MCF 10A (cell line): ENCODE measurements at regions not wholly inside any gene's neighbourhood (a gene's known extent, or its start where the extent isn't known, plus 50 kb on each side); places are given as distances from the start of the nearest gene placed in this dataset.

Experiments used
- BruUV-seq: library from RNA; stranded (reverse); fragments of 400-500 nt; replicated peaks from 2 replicates; lab custom pipeline; 2021; lab: Mats Ljungman, UMichigan
- CTCF ChIA-PET: fragments of 300-600 bp; sonication (Branson Sonifier 250); formaldehyde crosslinking; extraction: SDS; loops from one replicate; lab custom pipeline; 2021; ENCODE audit warnings: antibody characterized with exemption, inconsistent platforms; lab: Yijun Ruan, JAX
- POLR2A ChIA-PET: fragments of 300-600, 350-650 bp; sonication (Branson Sonifier 250); formaldehyde crosslinking; extraction: SDS; loops from one replicate; lab custom pipeline; 2020; ENCODE audit warnings: antibody characterized with exemption, inconsistent platforms; lab: Yijun Ruan, JAX
- DNase-seq: peaks from one replicate; pipeline ENCODE4 v3.0.0-alpha.2; 2018; ENCODE audit not compliant: unreplicated experiment
- H3K27ac Mint-ChIP-seq: one replicate; pipeline ENCODE4 v1.8.0; 2022; ENCODE audit warnings: mild to moderate bottlenecking, low read depth, mixed read lengths; ENCODE audit not compliant: unreplicated experiment
- H3K27me3 Mint-ChIP-seq: one replicate; pipeline ENCODE4 v1.8.0; 2022; ENCODE audit warnings: mixed read lengths; ENCODE audit not compliant: insufficient read depth, unreplicated experiment
- H3K36me3 Mint-ChIP-seq: one replicate; pipeline ENCODE4 v1.8.0; 2022; ENCODE audit warnings: mild to moderate bottlenecking, moderate library complexity, mixed read lengths; ENCODE audit not compliant: insufficient read depth, unreplicated experiment
- H3K4me1 Mint-ChIP-seq: one replicate; pipeline ENCODE4 v1.8.0; 2022; ENCODE audit warnings: mixed read lengths; ENCODE audit not compliant: insufficient read depth, unreplicated experiment
- H3K4me3 Mint-ChIP-seq: one replicate; pipeline ENCODE4 v1.8.0; 2022; ENCODE audit warnings: mild to moderate bottlenecking, moderate library complexity, mixed read lengths; ENCODE audit not compliant: unreplicated experiment
- H3K9me3 Mint-ChIP-seq: one replicate; pipeline ENCODE4 v1.8.0; 2022; ENCODE audit warnings: mixed read lengths; ENCODE audit not compliant: unreplicated experiment
- CTCF ChIP-seq: fragments of 200-600 bp; IDR thresholded peaks from one replicate; pipeline ENCODE4 v1.8.0; 2022; ENCODE audit warnings: antibody characterized with exemption, mild to moderate bottlenecking; ENCODE audit not compliant: unreplicated experiment
- intact Hi-C: fragments of 100-400 bp; cut with micrococcal nuclease; formaldehyde crosslinking; loops from 2 replicates; pipeline ENCODE4 v1.14.1; 2022

GRCh38 chr2:130259594-130259993 is 61.4 kb upstream of the TUBA3E start:
- Mint-ChIP-seq H3K27ac (no peak overlapping the region), H3K4me1 (peaks cover 6% of the 10 kb centered on the region), H3K9me3 (no peaks in the 10 kb centered on the region), H3K36me3 (no peaks in the 10 kb centered on the region), H3K27me3 (peaks cover 54% of the 10 kb centered on the region), H3K4me3 (no peak overlapping the region)
- ChIA-PET CTCF (no interaction called here), POLR2A (no interaction called here)
- TF ChIP-seq CTCF: no peak
- intact Hi-C loops: loop anchor here (10.0 kb wide), 1 partner anchor 75 kb away; the partner anchor contains the start of genes MZT2B and SMPD4
- no TSS peak for BruUV-seq
- no peak for DNase-seq

GRCh38 chr2:130258356-130258755 is 60.1 kb upstream of the TUBA3E start:
- intact Hi-C loops: loop anchor here (10.0 kb wide), 1 partner anchor 74 kb away; the partner anchor contains the start of genes MZT2B and SMPD4
- H3K4me3 Mint-ChIP-seq: no peak overlapping the region
- no peaks in the 10 kb centered on the region for H3K36me3 Mint-ChIP-seq
- peaks cover 58% of the 10 kb centered on the region for H3K27me3 Mint-ChIP-seq
- POLR2A ChIA-PET: no interaction called here
- TF ChIP-seq CTCF: no peak
- H3K27ac Mint-ChIP-seq: no peak overlapping the region
- H3K4me1 Mint-ChIP-seq: peaks cover 7% of the 10 kb centered on the region
- CTCF ChIA-PET: no interaction called here
- no peak for DNase-seq
- BruUV-seq: no TSS peak
- no peaks in the 10 kb centered on the region for H3K9me3 Mint-ChIP-seq

GRCh38 chr2:130252880-130253645 is 54.8 kb upstream of the TUBA3E start:
- no peak for TF ChIP-seq CTCF
- H3K27me3 Mint-ChIP-seq: peaks cover 76% of the 10 kb centered on the region
- no peaks in the 10 kb centered on the region for H3K9me3 Mint-ChIP-seq
- DNase-seq: peak; percentile 63
- no TSS peak for BruUV-seq
- H3K27ac Mint-ChIP-seq: no peak overlapping the region
- peak overlapping the region; percentile 65 for H3K4me3 Mint-ChIP-seq
- ChIA-PET POLR2A (interaction anchor here (1.0 kb wide), 1 partner anchor 79 kb away, joined by 3 read pairs; no protein-coding TSS in a partner anchor), CTCF (interaction anchor here (1.1 kb wide), 1 partner anchor 81 kb away, joined by 3 read pairs; no protein-coding TSS in a partner anchor)
- H3K4me1 Mint-ChIP-seq: peaks cover 5% of the 10 kb centered on the region
- no peaks in the 10 kb centered on the region for H3K36me3 Mint-ChIP-seq
- intact Hi-C loops: loop anchor here (10.0 kb wide), 1 partner anchor 68 kb away; the partner anchor contains the start of genes MZT2B and SMPD4

- intact Hi-C loops: loop anchor here (10.0 kb wide), 1 partner anchor 67 kb away; the partner anchor contains the start of genes MZT2B and SMPD4
- ChIA-PET POLR2A (no interaction called here), CTCF (interaction anchor here (0.5 kb wide), 1 partner anchor 71 kb away, joined by 4 read pairs; no protein-coding TSS in a partner anchor)
- H3K4me3 Mint-ChIP-seq: no peak overlapping the region
- no peak for DNase-seq
- no peak for TF ChIP-seq CTCF
- H3K27ac Mint-ChIP-seq: no peak overlapping the region
- no peaks in the 10 kb centered on the region for H3K9me3 Mint-ChIP-seq
- peaks cover 5% of the 10 kb centered on the region for H3K4me1 Mint-ChIP-seq
- no TSS peak for BruUV-seq
- no peaks in the 10 kb centered on the region for H3K36me3 Mint-ChIP-seq
- peaks cover 72% of the 10 kb centered on the region for H3K27me3 Mint-ChIP-seq
These were observed 53.8 kb upstream of the TUBA3E start for GRCh38 chr2:130251873-130252620.
